Prostate gland (tissue), 2 donors: ENCODE measurements at regions not wholly inside any gene's neighbourhood (a gene's known extent, or its start where the extent isn't known, plus 50 kb on each side); places are given as distances from the start of the nearest gene placed in this dataset.
"Not testable (repeated sequence)": the region's sequence is repeated elsewhere in the genome, so short reads cannot be mapped to it uniquely, and the experiment has no call there.

Source experiments
- DNase-seq: peaks from one replicate; pipeline ENCODE4 v3.0.0-alpha.2; 2019; ENCODE audit warnings: low spot score
- H3K27ac ChIP-seq, 2 donors: fragments of 200-600 bp; sonication (generic); 2 replicates each; pipeline ENCODE4 v1.5.1; 2017 to 2019
- H3K27me3 ChIP-seq: fragments of 200-600 bp; sonication (generic); replicated peaks from 2 replicates; pipeline ENCODE4 v1.5.1; 2019; ENCODE audit not compliant: insufficient read depth
- H3K36me3 ChIP-seq, 2 donors: fragments of 200-600 bp; sonication (generic); 1 replicate in 1 of 2; 2 replicates in 1 of 2; pipeline versions ENCODE4 v1.5.1 to v1.8.1; 2017 to 2019
- H3K4me1 ChIP-seq: fragments of 200-600 bp; sonication (generic); replicated peaks from 2 replicates; pipeline ENCODE4 v1.5.1; 2019
- H3K4me3 ChIP-seq, 2 donors: fragments of 200-600 bp; sonication (generic); 2 replicates each; pipeline ENCODE4 v1.5.1; 2017 to 2019
- H3K9me3 ChIP-seq: fragments of 200-600 bp; sonication (generic); 2 replicates; pipeline ENCODE4 v1.5.1; 2017
- CTCF ChIP-seq, 4 experiments: fragments of 200-600 bp in 2 of 4; fragments of 450-650 bp in 2 of 4; sonication (generic) in 2 of 4; IDR thresholded peaks; 1 replicate in 3 of 4; 2 replicates in 1 of 4; pipeline ENCODE4 v1.5.1; 2016 to 2019; ENCODE audit warnings: antibody characterized with exemption in 4 of 4, mild to moderate bottlenecking in 2 of 4, moderate library complexity in 2 of 4
- POLR2A ChIP-seq: fragments of 450-650 bp; IDR thresholded peaks from one replicate; pipeline ENCODE4 v1.6.1; 2016; ENCODE audit warnings: antibody characterized with exemption, mild to moderate bottlenecking
- POLR2AphosphoS5 ChIP-seq: sonication (generic); formaldehyde crosslinking; IDR thresholded peaks from one replicate; pipeline ENCODE4 v1.6.1; 2017; ENCODE audit warnings: antibody characterized with exemption
- WGBS: methylation state at CpG from one replicate; pipeline ENCODE4 v1.1.5; 2018; 5-methylcytosine and 5-hydroxymethylcytosine counted together
- intact Hi-C: fragments of 100-400 bp; cut with DNase I; formaldehyde crosslinking; loops from one replicate; pipeline ENCODE4 v1.14.2; 2022

GRCh38 chr19:28134311-28134710, 1078.6 kb downstream of the UQCRFS1 start:
- Histone ChIP-seq H3K4me3 (no peak overlapping the region), H3K4me1 (no peaks in the 10 kb centered on the region), H3K9me3 (no peaks in the 10 kb centered on the region), H3K27ac (no peak overlapping the region), H3K27me3 (no peaks in the 10 kb centered on the region), H3K36me3 (no peaks in the 10 kb centered on the region)
- no peak for DNase-seq
- intact Hi-C loops: no loop called here
- WGBS: 56% methylated on average over 3 of the region's 3 CpGs
- TF ChIP-seq POLR2A: no peak
- no peak for TF ChIP-seq POLR2AphosphoS5
- no peak for TF ChIP-seq CTCF (IDR thresholded peaks at IDR 0.05)

DNA sequence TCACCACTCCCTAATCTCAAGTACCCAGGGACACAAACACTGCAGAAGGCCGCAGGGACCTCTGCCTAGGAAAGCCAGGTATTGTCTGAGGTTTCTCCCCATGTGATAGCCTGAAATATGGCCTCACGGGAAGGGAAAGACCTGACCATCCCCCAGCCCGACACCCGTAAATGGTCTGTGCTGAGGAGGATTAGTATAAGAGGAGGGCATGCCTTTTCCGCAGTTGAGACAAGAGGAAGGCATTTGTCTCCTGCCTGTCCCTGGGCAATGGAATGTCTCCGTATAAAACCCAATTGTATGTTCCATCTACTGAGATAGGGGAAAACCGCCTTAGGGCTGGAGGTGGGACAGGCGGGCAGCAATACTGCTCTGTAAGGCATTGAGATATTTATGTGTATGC, 1082.1 kb downstream of the UQCRFS1 start:
- H3K9me3 ChIP-seq, H3K4me3 ChIP-seq, H3K27me3 ChIP-seq, H3K27ac ChIP-seq, H3K36me3 ChIP-seq, H3K4me1 ChIP-seq, DNase-seq, intact Hi-C loops: not testable (repeated sequence)
- WGBS: 57% methylated on average over 8 of the region's 8 CpGs

- Histone ChIP-seq H3K9me3 (no peaks in the 10 kb centered on the region), H3K36me3 (no peaks in the 10 kb centered on the region), H3K4me1 (no peaks in the 10 kb centered on the region), H3K27me3 (no peaks in the 10 kb centered on the region), H3K4me3 (no peak overlapping the region), H3K27ac (no peak overlapping the region)
- no peak for DNase-seq
- intact Hi-C loops: no loop called here
- TF ChIP-seq POLR2AphosphoS5 (no peak), CTCF (IDR thresholded peaks at IDR 0.05) (no peak), POLR2A (no peak)
- 32% methylated on average over 4 of the region's 4 CpGs for WGBS
Observed at GRCh38 chr19:28130066-28130511, 1082.9 kb downstream of the UQCRFS1 start.

DNA sequence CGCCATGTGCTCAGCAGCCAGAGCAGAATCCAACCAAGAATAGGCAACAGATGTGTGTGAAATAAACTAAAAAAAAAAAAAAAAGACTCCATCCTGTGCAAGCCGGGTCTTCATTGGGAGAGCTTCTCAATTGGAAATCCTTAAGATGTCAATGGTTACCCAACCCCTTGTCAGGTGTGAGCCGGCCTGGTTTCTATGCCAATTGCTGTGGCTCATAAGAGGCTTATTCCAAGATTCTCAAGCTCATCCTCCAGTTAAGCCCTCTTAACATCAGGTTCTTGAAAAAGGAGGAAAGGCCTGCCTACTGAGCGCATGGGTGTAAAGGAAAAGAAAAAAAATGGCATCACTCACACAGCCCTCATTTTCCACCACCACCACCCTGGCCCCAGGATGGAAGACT, 1084.6 kb downstream of the UQCRFS1 start:
- Histone ChIP-seq H3K27ac (no peak overlapping the region), H3K4me3 (no peak overlapping the region), H3K9me3 (no peaks in the 10 kb centered on the region), H3K36me3 (no peaks in the 10 kb centered on the region), H3K27me3 (no peaks in the 10 kb centered on the region), H3K4me1 (no peaks in the 10 kb centered on the region)
- no peak for DNase-seq
- TF ChIP-seq CTCF (IDR thresholded peaks at IDR 0.05) (no peak), POLR2AphosphoS5 (no peak), POLR2A (no peak)
- 80% methylated on average over 4 of the region's 4 CpGs for WGBS
- intact Hi-C loops: no loop called here

DNA sequence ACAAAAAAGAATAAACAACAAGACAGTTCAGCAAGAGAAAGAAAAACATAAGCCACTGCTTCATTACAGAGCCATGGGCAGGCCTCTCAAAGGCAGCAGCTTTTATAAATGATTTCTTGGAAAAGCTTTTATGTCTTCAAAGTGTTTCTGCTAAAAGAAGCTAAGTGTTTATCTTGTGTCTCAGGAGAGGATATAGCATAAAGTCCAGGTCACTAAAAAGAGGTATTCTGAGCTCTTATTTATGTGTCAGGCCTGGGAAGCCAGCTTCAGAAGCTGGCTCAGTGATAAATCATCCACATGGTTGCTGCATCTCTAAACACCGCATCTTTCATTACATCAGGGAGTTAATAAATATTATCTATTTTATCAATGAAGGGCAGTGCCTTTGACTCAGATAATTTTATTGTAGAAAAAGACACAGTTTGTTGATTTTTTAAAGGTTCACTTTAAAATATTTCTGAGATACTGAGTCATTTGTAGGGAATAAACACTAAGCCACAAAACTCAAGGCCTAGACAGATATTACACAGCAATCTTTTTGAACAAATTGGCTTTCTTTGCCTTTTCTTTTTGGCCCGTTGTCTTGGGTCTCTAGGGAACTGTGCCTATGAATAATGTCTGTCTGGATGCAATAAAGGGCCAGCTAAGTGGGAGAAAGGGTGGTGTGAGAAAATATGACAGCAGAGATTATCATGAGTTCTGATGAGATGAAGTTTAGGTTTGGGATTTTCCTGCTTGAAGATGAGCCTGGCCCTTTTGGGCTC, 1086.6 kb downstream of the UQCRFS1 start:
- intact Hi-C loops: no loop called here
- no peaks in the 10 kb centered on the region for H3K27me3 ChIP-seq

DNA sequence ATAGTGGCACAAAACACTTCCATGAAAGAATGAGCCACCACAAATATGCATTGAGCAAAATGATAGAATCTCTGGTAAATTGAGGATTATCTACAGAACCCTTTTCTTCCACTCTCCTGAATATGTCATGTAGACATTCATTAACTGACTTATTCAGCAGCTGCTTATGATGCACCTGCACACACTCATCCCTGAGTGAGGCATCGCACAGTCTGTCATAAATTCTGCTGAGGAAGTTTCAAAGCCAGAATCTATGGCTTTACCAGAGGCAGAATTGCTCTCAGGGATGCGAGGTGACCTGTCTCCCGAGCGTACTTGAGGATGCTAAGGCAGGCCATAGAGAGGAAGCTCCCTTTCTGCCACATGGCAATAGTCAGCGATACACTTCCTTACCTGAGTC, 1090.2 kb downstream of the UQCRFS1 start:
- intact Hi-C loops: no loop called here
- DNase-seq: no peak
- Histone ChIP-seq H3K27ac (no peak overlapping the region), H3K4me1 (no peaks in the 10 kb centered on the region), H3K27me3 (no peaks in the 10 kb centered on the region), H3K9me3 (no peaks in the 10 kb centered on the region), H3K4me3 (no peak overlapping the region), H3K36me3 (no peaks in the 10 kb centered on the region)
- TF ChIP-seq CTCF (IDR thresholded peaks at IDR 0.05) (no peak), POLR2A (no peak), POLR2AphosphoS5 (no peak)
- 85% methylated on average over 5 of the region's 5 CpGs for WGBS

More for the DNA sequence above, 1086.6 kb downstream of the UQCRFS1 start:
- DNase-seq: no peak
- Histone ChIP-seq H3K9me3 (no peaks in the 10 kb centered on the region), H3K4me1 (no peaks in the 10 kb centered on the region), H3K36me3 (no peaks in the 10 kb centered on the region), H3K27ac (no peak overlapping the region), H3K4me3 (no peak overlapping the region)
- WGBS: 52% methylated on average over 2 of the region's 2 CpGs
- TF ChIP-seq POLR2A (no peak), POLR2AphosphoS5 (no peak)
